ENCODE measurements at regions not wholly inside any gene's neighbourhood (a gene's known extent, or its start where the extent isn't known, plus 50 kb on each side); places are given as distances from the start of the nearest gene placed in this dataset.

GRCh38 chr12:107406932-107407331 lies 278.7 kb upstream of the PWP1 start:
- H3K4me1 Mint-ChIP-seq = peaks cover 8% of the 10 kb centered on the region
- no peak for DNase-seq (ENCODE audit: low spot score)
- H3K27me3 Mint-ChIP-seq (ENCODE audit: insufficient read depth, low read depth, poor library complexity) = no peaks in the 10 kb centered on the region
- no peak overlapping the region for H3K27ac Mint-ChIP-seq
- no peaks in the 10 kb centered on the region for H3K36me3 Mint-ChIP-seq (ENCODE audit: low read depth)
- Histone ChIP-seq H2AFZ (no peak overlapping the region), H4K20me1 (replicated peaks; ENCODE audit: insufficient read depth) (no peaks in the 10 kb centered on the region), H3K27me3 (ENCODE audit: insufficient read depth) (no peaks in the 10 kb centered on the region), H3F3A (replicated peaks; ENCODE audit: low read depth) (no peaks in the 10 kb centered on the region), H3K4me1 (ENCODE audit: insufficient read depth) (no peaks in the 10 kb centered on the region), H3K4me3 (no peak overlapping the region), H3K36me3 (ENCODE audit: insufficient read depth) (no peaks in the 10 kb centered on the region), H3K4me2 (no peak overlapping the region), H3K79me2 (replicated peaks; ENCODE audit: insufficient read depth) (no peaks in the 10 kb centered on the region), H3K9me2 (ENCODE audit: insufficient read depth) (no peaks in the 10 kb centered on the region), H3K27ac (ENCODE audit: low read depth) (no peak overlapping the region)
- TF ChIP-seq CREB1 (CRISPR knock-in tag; IDR thresholded peaks at IDR 0.05; ENCODE audit: low read depth) = no peak
- no peak overlapping the region for H3K4me3 Mint-ChIP-seq
- no peak for ATAC-seq
- H3K9me3 Mint-ChIP-seq = no peaks in the 10 kb centered on the region; the same call in 2 of the 3 replicates

DNA sequence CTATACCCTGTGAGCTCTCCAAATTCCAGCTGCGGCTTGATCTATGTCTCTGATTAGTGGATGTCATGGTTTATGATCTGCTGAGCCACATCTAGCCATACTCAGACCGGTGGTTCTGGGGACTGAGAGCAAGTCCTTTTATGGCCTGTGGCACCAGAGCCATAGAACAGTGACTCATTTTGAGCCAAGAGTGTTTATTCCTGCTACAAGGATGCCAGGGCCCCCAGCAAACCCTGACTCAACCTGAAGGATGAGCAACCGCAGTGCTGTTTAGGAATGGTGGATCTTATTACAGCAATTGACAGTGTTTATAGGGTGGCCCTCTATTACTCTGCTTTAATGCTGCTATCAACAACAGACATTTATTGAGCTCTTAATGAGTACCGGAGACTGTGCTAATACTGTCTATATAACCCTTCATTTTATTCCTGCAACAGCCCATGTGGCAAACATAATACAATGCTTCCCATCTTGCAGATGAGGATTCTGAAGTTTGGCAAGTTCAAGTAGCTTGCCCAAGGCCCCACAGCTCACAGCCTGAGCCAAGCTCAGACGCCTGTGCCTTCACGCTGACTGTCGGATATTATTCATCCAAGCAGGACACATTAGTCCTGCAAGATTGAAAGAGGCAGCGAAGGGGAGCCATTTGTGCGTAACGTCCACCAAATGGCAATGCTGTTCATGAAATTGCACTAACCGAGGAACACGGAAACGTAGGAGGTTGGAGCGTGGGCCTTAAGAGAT lies 273.6 kb upstream of the PWP1 start:
- Mint-ChIP-seq H3K9me3 (no peaks in the 10 kb centered on the region), H3K4me3 (no peak overlapping the region), H3K27ac (no peak overlapping the region), H3K27me3 (ENCODE audit: insufficient read depth, low read depth, poor library complexity) (no peaks in the 10 kb centered on the region), H3K4me1 (no peaks in the 10 kb centered on the region; the same call in 2 of the 3 replicates), H3K36me3 (ENCODE audit: low read depth) (no peaks in the 10 kb centered on the region)
- ATAC-seq (no peak), DNase-seq (ENCODE audit: low spot score) (no peak)
- Histone ChIP-seq H3K27ac (ENCODE audit: low read depth) (no peak overlapping the region), H3K27me3 (ENCODE audit: insufficient read depth) (no peaks in the 10 kb centered on the region), H3K4me3 (no peak overlapping the region), H3K9me2 (ENCODE audit: insufficient read depth) (no peaks in the 10 kb centered on the region), H3F3A (replicated peaks; ENCODE audit: low read depth) (no peaks in the 10 kb centered on the region), H2AFZ (no peak overlapping the region), H3K4me2 (no peak overlapping the region), H4K20me1 (replicated peaks; ENCODE audit: insufficient read depth) (no peaks in the 10 kb centered on the region; the same call in 1 of the 2 replicates), H3K4me1 (ENCODE audit: insufficient read depth) (no peaks in the 10 kb centered on the region), H3K36me3 (ENCODE audit: insufficient read depth) (no peaks in the 10 kb centered on the region), H3K79me2 (replicated peaks; ENCODE audit: insufficient read depth) (no peaks in the 10 kb centered on the region)
- no peak for TF ChIP-seq EZH2 (IDR thresholded peaks at IDR 0.05; ENCODE audit: low read depth, unreplicated experiment)
- TF ChIP-seq ZNF331 (CRISPR knock-in tag; IDR thresholded peaks at IDR 0.05; ENCODE audit: low read depth) = no peak

DNA sequence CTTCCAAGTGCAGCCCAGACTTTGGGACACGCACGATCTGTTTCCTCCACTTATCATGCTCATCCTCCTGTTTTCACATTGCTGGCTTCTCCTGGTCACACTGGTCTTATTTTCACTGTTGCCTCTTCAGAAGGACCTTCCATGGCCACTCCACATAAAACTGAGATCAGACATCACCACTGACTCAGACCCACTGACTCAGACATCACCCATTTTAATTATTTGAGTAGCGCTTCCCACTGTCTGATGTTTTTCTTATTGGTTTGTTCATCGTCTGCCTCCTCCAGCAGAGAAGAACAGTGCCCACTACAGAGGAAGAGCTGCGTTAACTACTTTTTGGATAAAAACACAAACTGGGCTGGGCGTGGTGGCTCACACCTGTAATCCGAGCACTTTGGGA lies 270.5 kb upstream of the PWP1 start:
- H3K4me3 ChIP-seq = no peak overlapping the region
- no peak for ATAC-seq
- no peaks in the 10 kb centered on the region for H3K27me3 ChIP-seq (ENCODE audit: insufficient read depth)
- H3K27ac Mint-ChIP-seq = no peak overlapping the region
- no peaks in the 10 kb centered on the region; the same call in 1 of the 2 replicates for H4K20me1 ChIP-seq (replicated peaks; ENCODE audit: insufficient read depth)
- no peaks in the 10 kb centered on the region for H3F3A ChIP-seq (replicated peaks; ENCODE audit: low read depth)
- H3K36me3 ChIP-seq (ENCODE audit: insufficient read depth) = no peaks in the 10 kb centered on the region
- H3K4me1 ChIP-seq (ENCODE audit: insufficient read depth) = no peaks in the 10 kb centered on the region
- H3K27ac ChIP-seq (ENCODE audit: low read depth) = no peak overlapping the region
- no peak for DNase-seq (ENCODE audit: low spot score)
- peaks cover 4% of the 10 kb centered on the region for H3K27me3 Mint-ChIP-seq (ENCODE audit: insufficient read depth, low read depth, poor library complexity)
- no peak overlapping the region for H2AFZ ChIP-seq
- no peak overlapping the region for H3K4me3 Mint-ChIP-seq
- H3K36me3 Mint-ChIP-seq (ENCODE audit: low read depth) = peaks cover 6% of the 10 kb centered on the region; the same call in 1 of the 3 replicates
- peaks cover 10% of the 10 kb centered on the region; the same call in 2 of the 3 replicates for H3K9me3 Mint-ChIP-seq
- no peak overlapping the region for H3K4me2 ChIP-seq
- H3K4me1 Mint-ChIP-seq = no peaks in the 10 kb centered on the region
- H3K9me2 ChIP-seq (ENCODE audit: insufficient read depth) = no peaks in the 10 kb centered on the region
- no peaks in the 10 kb centered on the region for H3K79me2 ChIP-seq (replicated peaks; ENCODE audit: insufficient read depth)
- TF ChIP-seq CTCF (conservative IDR thresholded peaks at IDR 0.05; ENCODE audit: low read depth in 2 of 2) = no peak
- TF ChIP-seq JUNB (IDR thresholded peaks at IDR 0.05; ENCODE audit: unreplicated experiment) = no peak
- no peak for TF ChIP-seq ZNF331 (CRISPR knock-in tag; IDR thresholded peaks at IDR 0.05; ENCODE audit: low read depth)
- no peak for TF ChIP-seq NANOG (IDR thresholded peaks at IDR 0.05; ENCODE audit: borderline replicate concordance)
- TF ChIP-seq, protein P1, sequence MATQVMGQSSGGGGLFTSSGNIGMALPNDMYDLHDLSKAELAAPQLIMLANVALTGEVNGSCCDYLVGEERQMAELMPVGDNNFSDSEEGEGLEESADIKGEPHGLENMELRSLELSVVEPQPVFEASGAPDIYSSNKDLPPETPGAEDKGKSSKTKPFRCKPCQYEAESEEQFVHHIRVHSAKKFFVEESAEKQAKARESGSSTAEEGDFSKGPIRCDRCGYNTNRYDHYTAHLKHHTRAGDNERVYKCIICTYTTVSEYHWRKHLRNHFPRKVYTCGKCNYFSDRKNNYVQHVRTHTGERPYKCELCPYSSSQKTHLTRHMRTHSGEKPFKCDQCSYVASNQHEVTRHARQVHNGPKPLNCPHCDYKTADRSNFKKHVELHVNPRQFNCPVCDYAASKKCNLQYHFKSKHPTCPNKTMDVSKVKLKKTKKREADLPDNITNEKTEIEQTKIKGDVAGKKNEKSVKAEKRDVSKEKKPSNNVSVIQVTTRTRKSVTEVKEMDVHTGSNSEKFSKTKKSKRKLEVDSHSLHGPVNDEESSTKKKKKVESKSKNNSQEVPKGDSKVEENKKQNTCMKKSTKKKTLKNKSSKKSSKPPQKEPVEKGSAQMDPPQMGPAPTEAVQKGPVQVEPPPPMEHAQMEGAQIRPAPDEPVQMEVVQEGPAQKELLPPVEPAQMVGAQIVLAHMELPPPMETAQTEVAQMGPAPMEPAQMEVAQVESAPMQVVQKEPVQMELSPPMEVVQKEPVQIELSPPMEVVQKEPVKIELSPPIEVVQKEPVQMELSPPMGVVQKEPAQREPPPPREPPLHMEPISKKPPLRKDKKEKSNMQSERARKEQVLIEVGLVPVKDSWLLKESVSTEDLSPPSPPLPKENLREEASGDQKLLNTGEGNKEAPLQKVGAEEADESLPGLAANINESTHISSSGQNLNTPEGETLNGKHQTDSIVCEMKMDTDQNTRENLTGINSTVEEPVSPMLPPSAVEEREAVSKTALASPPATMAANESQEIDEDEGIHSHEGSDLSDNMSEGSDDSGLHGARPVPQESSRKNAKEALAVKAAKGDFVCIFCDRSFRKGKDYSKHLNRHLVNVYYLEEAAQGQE (IDR thresholded peaks at IDR 0.05; ENCODE audit: unreplicated experiment) = no peak
- no peak for TF ChIP-seq CREB1 (CRISPR knock-in tag; IDR thresholded peaks at IDR 0.05; ENCODE audit: low read depth)
- TF ChIP-seq EZH2phosphoT487 (IDR thresholded peaks at IDR 0.05; ENCODE audit: unreplicated experiment) = no peak
- TF ChIP-seq STAT1 (IDR thresholded peaks at IDR 0.05; ENCODE audit: unreplicated experiment) = no peak
- TF ChIP-seq, protein P2, sequence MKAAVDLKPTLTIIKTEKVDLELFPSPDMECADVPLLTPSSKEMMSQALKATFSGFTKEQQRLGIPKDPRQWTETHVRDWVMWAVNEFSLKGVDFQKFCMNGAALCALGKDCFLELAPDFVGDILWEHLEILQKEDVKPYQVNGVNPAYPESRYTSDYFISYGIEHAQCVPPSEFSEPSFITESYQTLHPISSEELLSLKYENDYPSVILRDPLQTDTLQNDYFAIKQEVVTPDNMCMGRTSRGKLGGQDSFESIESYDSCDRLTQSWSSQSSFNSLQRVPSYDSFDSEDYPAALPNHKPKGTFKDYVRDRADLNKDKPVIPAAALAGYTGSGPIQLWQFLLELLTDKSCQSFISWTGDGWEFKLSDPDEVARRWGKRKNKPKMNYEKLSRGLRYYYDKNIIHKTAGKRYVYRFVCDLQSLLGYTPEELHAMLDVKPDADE (IDR thresholded peaks at IDR 0.05) = no peak

All from GM23338 (cell line).